ENCODE measurements at regions not wholly inside any gene's neighbourhood (a gene's known extent, or its start where the extent isn't known, plus 50 kb on each side); places are given as distances from the start of the nearest gene placed in this dataset.

GRCh38 chr9:28317745-28318144, 744.5 kb upstream of the C9orf72 start:
- H3K9me3 ChIP-seq (ENCODE audit: insufficient read depth, low read depth, low read length) = no peaks in the 10 kb centered on the region
- no peak overlapping the region for H3K9ac ChIP-seq (ENCODE audit: low read depth, low read length)
- H3K27me3 ChIP-seq (ENCODE audit: insufficient read depth, low read length) = no peaks in the 10 kb centered on the region
- no peaks in the 10 kb centered on the region for H3K36me3 ChIP-seq (ENCODE audit: insufficient read depth, low read depth, low read length)
- H3K4me3 ChIP-seq (ENCODE audit: low read length) = no peak overlapping the region
- no peak overlapping the region for H3K27ac ChIP-seq (ENCODE audit: low read length)
- H3K4me1 ChIP-seq (ENCODE audit: insufficient read depth, low read length) = peaks cover 5% of the 10 kb centered on the region; the same call in 1 of the 2 replicates

DNA sequence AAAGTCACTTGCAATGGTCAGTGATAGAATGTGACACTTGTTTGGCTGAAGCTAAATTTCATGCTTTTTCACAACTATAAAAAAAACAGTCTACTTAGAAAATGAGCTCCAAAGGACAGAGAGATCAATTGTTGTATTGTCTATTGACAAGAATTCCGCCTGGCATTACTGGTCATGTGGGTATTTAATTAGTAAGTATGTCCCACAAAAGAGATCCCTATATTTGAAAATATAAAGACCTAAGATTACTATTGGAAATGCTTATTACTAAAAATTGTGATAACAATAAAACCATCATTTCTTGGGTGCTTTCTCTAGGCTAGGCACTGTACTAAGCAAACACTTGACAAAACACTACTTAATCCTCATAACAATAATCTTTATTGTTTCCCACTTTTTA, 745.2 kb upstream of the C9orf72 start:
- H3K4me1 ChIP-seq (ENCODE audit: insufficient read depth, low read length) = peaks cover 6% of the 10 kb centered on the region; the same call in 1 of the 2 replicates
- H3K27ac ChIP-seq (ENCODE audit: low read length) = no peak overlapping the region
- no peak overlapping the region for H3K9ac ChIP-seq (ENCODE audit: low read depth, low read length)
- H3K4me3 ChIP-seq (ENCODE audit: low read length) = no peak overlapping the region
- no peaks in the 10 kb centered on the region for H3K36me3 ChIP-seq (ENCODE audit: insufficient read depth, low read depth, low read length)
- no peaks in the 10 kb centered on the region for H3K9me3 ChIP-seq (ENCODE audit: insufficient read depth, low read depth, low read length)
- H3K27me3 ChIP-seq (ENCODE audit: insufficient read depth, low read length) = no peaks in the 10 kb centered on the region

- Histone ChIP-seq H3K27ac (ENCODE audit: low read length) (no peak overlapping the region), H3K9ac (ENCODE audit: low read depth, low read length) (no peak overlapping the region), H3K27me3 (ENCODE audit: insufficient read depth, low read length) (no peaks in the 10 kb centered on the region), H3K36me3 (ENCODE audit: insufficient read depth, low read depth, low read length) (no peaks in the 10 kb centered on the region), H3K4me3 (ENCODE audit: low read length) (no peak overlapping the region), H3K9me3 (ENCODE audit: insufficient read depth, low read depth, low read length) (no peaks in the 10 kb centered on the region), H3K4me1 (ENCODE audit: insufficient read depth, low read length) (peaks cover 11% of the 10 kb centered on the region; the same call in 1 of the 2 replicates)
Observed at GRCh38 chr9:28319981-28320380, 746.7 kb upstream of the C9orf72 start.

GRCh38 chr9:28320616-28321015, 747.3 kb upstream of the C9orf72 start:
- Histone ChIP-seq H3K36me3 (ENCODE audit: insufficient read depth, low read depth, low read length) (no peaks in the 10 kb centered on the region), H3K27ac (ENCODE audit: low read length) (no peak overlapping the region), H3K4me1 (ENCODE audit: insufficient read depth, low read length) (peaks cover 11% of the 10 kb centered on the region; the same call in 1 of the 2 replicates), H3K9ac (ENCODE audit: low read depth, low read length) (no peak overlapping the region), H3K9me3 (ENCODE audit: insufficient read depth, low read depth, low read length) (no peaks in the 10 kb centered on the region), H3K4me3 (ENCODE audit: low read length) (no peak overlapping the region), H3K27me3 (ENCODE audit: insufficient read depth, low read length) (no peaks in the 10 kb centered on the region)

GRCh38 chr9:28329323-28329722, 756.0 kb upstream of the C9orf72 start:
- no peak overlapping the region for H3K4me3 ChIP-seq (ENCODE audit: low read length)
- no peaks in the 10 kb centered on the region for H3K9me3 ChIP-seq (ENCODE audit: insufficient read depth, low read depth, low read length)
- no peak overlapping the region for H3K27ac ChIP-seq (ENCODE audit: low read length)
- H3K9ac ChIP-seq (ENCODE audit: low read depth, low read length) = no peak overlapping the region
- no peaks in the 10 kb centered on the region for H3K27me3 ChIP-seq (ENCODE audit: insufficient read depth, low read length)
- H3K36me3 ChIP-seq (ENCODE audit: insufficient read depth, low read depth, low read length) = no peaks in the 10 kb centered on the region
- peaks cover 13% of the 10 kb centered on the region for H3K4me1 ChIP-seq (ENCODE audit: insufficient read depth, low read length)

- Histone ChIP-seq H3K9ac (ENCODE audit: low read depth, low read length) (no peak overlapping the region), H3K4me3 (ENCODE audit: low read length) (no peak overlapping the region), H3K36me3 (ENCODE audit: insufficient read depth, low read depth, low read length) (no peaks in the 10 kb centered on the region), H3K4me1 (ENCODE audit: insufficient read depth, low read length) (peaks cover 13% of the 10 kb centered on the region), H3K27me3 (ENCODE audit: insufficient read depth, low read length) (no peaks in the 10 kb centered on the region), H3K9me3 (ENCODE audit: insufficient read depth, low read depth, low read length) (no peaks in the 10 kb centered on the region; the same call in 1 of the 2 replicates), H3K27ac (ENCODE audit: low read length) (no peak overlapping the region)
Observed at GRCh38 chr9:28332648-28333047, 759.4 kb upstream of the C9orf72 start.

GRCh38 chr9:28341913-28342312, 768.6 kb upstream of the C9orf72 start:
- Histone ChIP-seq H3K27me3 (ENCODE audit: insufficient read depth, low read length) (no peaks in the 10 kb centered on the region), H3K36me3 (ENCODE audit: insufficient read depth, low read depth, low read length) (no peaks in the 10 kb centered on the region), H3K9me3 (ENCODE audit: insufficient read depth, low read depth, low read length) (no peaks in the 10 kb centered on the region; the same call in 1 of the 2 replicates), H3K9ac (ENCODE audit: low read depth, low read length) (no peak overlapping the region), H3K27ac (ENCODE audit: low read length) (no peak overlapping the region), H3K4me1 (ENCODE audit: insufficient read depth, low read length) (no peaks in the 10 kb centered on the region), H3K4me3 (ENCODE audit: low read length) (no peak overlapping the region)

DNA sequence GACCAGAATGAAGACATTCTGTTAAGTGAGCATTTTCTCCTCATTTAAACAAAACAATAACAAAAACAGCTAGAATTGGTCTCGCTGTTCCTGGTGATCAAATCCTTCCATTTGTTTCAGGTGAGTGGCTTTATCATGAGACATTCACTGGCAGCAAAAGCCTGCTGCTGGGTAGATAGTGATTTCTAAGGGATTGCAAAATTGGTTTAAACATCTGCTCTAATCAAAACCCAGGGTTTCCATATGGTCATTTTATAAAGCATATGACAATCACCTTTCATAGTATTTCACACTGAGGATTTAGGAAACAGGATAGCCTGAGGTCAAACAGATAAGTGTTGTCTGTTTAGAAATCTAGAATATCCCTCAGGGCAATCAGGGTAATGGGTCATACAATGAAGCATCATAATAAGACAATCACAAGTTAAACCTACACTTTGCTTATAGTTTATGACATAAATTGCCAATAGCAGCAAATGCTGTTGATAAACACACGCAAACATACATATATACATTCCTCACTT, 769.6 kb upstream of the C9orf72 start:
- H3K27me3 ChIP-seq (ENCODE audit: insufficient read depth, low read length) = no peaks in the 10 kb centered on the region
- no peak overlapping the region for H3K27ac ChIP-seq (ENCODE audit: low read length)
- no peak overlapping the region for H3K4me3 ChIP-seq (ENCODE audit: low read length)
- H3K4me1 ChIP-seq (ENCODE audit: insufficient read depth, low read length) = no peaks in the 10 kb centered on the region
- no peaks in the 10 kb centered on the region; the same call in 1 of the 2 replicates for H3K9me3 ChIP-seq (ENCODE audit: insufficient read depth, low read depth, low read length)
- H3K9ac ChIP-seq (ENCODE audit: low read depth, low read length) = no peak overlapping the region
- H3K36me3 ChIP-seq (ENCODE audit: insufficient read depth, low read depth, low read length) = no peaks in the 10 kb centered on the region

DNA sequence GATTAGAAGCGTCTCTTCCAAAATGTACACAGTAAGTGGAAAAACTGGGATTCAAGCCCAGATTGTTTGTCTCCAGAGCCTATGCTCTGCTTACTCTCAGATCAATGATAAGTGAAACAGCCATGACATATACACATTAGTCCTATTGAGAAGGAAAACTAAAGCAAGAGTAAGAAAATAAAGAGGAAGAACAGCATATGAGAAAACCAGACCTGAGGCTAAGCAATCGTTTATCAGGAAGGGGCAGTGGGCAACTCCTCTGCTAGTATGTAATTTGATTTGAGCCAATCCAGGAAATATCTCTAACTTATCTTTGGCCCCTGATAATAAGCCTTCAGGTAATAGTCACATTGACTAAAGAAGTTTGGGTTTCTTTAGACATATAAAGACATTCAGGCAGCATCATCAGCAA, 789.9 kb upstream of the C9orf72 start:
- H3K4me1 ChIP-seq (ENCODE audit: insufficient read depth, low read length) = no peaks in the 10 kb centered on the region
- H3K9ac ChIP-seq (ENCODE audit: low read depth, low read length) = no peak overlapping the region
- no peak overlapping the region for H3K27ac ChIP-seq (ENCODE audit: low read length)
- no peaks in the 10 kb centered on the region for H3K9me3 ChIP-seq (ENCODE audit: insufficient read depth, low read depth, low read length)
- H3K36me3 ChIP-seq (ENCODE audit: insufficient read depth, low read depth, low read length) = no peaks in the 10 kb centered on the region
- no peak overlapping the region for H3K4me3 ChIP-seq (ENCODE audit: low read length)
- H3K27me3 ChIP-seq (ENCODE audit: insufficient read depth, low read length) = no peaks in the 10 kb centered on the region

DNA sequence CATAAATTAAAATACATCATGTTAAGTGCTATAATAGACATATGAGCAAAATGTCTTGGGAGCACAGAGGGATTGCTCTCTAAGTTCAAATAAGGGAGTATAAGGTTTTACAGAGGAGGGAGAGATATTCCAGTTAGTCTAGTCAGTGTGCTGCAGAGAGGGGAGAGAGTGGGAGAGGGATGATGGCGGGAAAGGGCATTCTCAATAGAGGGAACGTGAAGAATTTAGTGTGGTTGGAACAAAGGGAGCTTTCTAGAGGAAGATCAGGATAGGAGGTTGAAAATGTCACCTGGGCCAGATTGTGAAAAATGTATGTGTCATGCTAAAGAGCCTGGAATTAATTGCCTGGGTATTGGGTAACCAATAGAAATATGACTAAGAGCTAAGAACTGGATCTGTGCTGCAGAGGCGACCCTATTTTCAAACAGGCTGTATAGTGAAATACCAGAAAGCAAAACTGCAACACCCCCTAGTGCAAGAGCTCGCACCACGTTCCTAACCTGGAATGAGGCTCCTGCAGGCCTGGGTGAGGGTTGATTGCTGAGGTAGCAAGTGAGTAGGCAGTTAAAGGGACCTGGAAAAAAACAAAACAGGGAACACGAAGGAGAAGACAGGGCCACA, 791.8 kb upstream of the C9orf72 start:
- H3K9ac ChIP-seq (ENCODE audit: low read depth, low read length) = no peak overlapping the region
- H3K36me3 ChIP-seq (ENCODE audit: insufficient read depth, low read depth, low read length) = no peaks in the 10 kb centered on the region
- no peak overlapping the region for H3K27ac ChIP-seq (ENCODE audit: low read length)
- H3K27me3 ChIP-seq (ENCODE audit: insufficient read depth, low read length) = no peaks in the 10 kb centered on the region
- no peak overlapping the region for H3K4me3 ChIP-seq (ENCODE audit: low read length)
- H3K9me3 ChIP-seq (ENCODE audit: insufficient read depth, low read depth, low read length) = no peaks in the 10 kb centered on the region
- no peaks in the 10 kb centered on the region for H3K4me1 ChIP-seq (ENCODE audit: insufficient read depth, low read length)

DNA sequence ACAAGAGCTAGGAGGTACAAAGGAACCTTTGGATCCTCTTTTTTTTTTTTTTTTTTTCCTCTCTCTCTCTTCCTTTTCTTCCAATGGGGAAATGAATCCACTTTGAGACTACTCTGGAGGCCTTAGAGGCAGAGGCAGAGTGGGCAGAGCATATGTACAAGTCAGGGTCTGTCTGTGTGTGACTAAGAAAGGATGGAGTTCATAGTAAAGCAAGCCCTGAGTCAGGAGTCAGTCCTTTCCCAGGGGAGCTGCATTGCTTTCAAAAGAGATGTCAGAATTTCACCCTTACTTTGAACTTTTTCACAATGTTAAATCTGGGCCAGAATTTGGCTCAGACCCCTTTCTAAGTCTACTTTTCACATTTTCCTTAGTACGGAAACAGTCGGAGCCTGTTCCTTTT, 792.4 kb upstream of the C9orf72 start:
- H3K27me3 ChIP-seq (ENCODE audit: insufficient read depth, low read length) = no peaks in the 10 kb centered on the region
- H3K36me3 ChIP-seq (ENCODE audit: insufficient read depth, low read depth, low read length) = no peaks in the 10 kb centered on the region
- no peak overlapping the region for H3K9ac ChIP-seq (ENCODE audit: low read depth, low read length)
- no peaks in the 10 kb centered on the region for H3K4me1 ChIP-seq (ENCODE audit: insufficient read depth, low read length)
- H3K9me3 ChIP-seq (ENCODE audit: insufficient read depth, low read depth, low read length) = no peaks in the 10 kb centered on the region
- no peak overlapping the region for H3K4me3 ChIP-seq (ENCODE audit: low read length)
- H3K27ac ChIP-seq (ENCODE audit: low read length) = no peak overlapping the region

- H3K27ac ChIP-seq (ENCODE audit: low read length) = no peak overlapping the region
- H3K4me3 ChIP-seq (ENCODE audit: low read length) = no peak overlapping the region
- H3K36me3 ChIP-seq (ENCODE audit: insufficient read depth, low read depth, low read length) = no peaks in the 10 kb centered on the region
Observed at GRCh38 chr9:28378231-28378630, 805.0 kb upstream of the C9orf72 start.

More at GRCh38 chr9:28378231-28378630, 805.0 kb upstream of the C9orf72 start:
- H3K9ac ChIP-seq (ENCODE audit: low read depth, low read length) = no peak overlapping the region
- H3K9me3 ChIP-seq (ENCODE audit: insufficient read depth, low read depth, low read length) = no peaks in the 10 kb centered on the region
- H3K27me3 ChIP-seq (ENCODE audit: insufficient read depth, low read length) = no peaks in the 10 kb centered on the region
- no peaks in the 10 kb centered on the region for H3K4me1 ChIP-seq (ENCODE audit: insufficient read depth, low read length)

Measured in iPS-20b (cell line).